ENCODE measurements at regions not wholly inside any gene's neighbourhood (a gene's known extent, or its start where the extent isn't known, plus 50 kb on each side); places are given as distances from the start of the nearest gene placed in this dataset.

DNA sequence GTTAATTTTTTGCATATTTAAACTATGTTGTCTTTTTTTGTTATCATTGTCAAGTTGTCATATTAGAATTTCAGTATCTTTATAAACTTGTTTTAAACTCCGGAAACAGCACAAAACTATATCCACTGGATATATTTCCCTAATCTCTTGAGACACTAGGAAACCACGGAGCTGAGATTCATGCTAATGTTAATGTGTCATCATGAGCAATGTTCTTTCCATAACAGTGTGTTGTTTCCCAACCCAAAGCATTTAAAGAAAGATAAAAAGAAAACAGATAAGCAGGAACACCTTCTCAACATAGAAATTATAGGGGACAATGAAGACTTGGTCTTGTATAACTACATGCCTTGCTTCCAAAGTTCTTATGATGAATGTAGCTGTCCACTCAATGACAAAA lies 626.2 kb upstream of the TMPRSS15 start:
- Histone ChIP-seq H3K9me3 (ENCODE audit: control insufficient read depth in 4 of 4, insufficient read depth in 3 of 4, low read length in 3 of 4) (no peaks in the 10 kb centered on the region), H3K27ac (ENCODE audit: low read depth in 1 of 2, low read length in 1 of 2) (no peak overlapping the region), H3K27me3 (ENCODE audit: control insufficient read depth in 3 of 3, insufficient read depth in 3 of 3, low read length in 2 of 3) (no peaks in the 10 kb centered on the region), H3K36me3 (ENCODE audit: control insufficient read depth in 4 of 4, insufficient read depth in 4 of 4, low read length in 4 of 4) (no peaks in the 10 kb centered on the region), H3K4me1 (ENCODE audit: control insufficient read depth in 5 of 5, insufficient read depth in 5 of 5, low read length in 5 of 5) (peaks cover 0 to 5% (median 0%) of the 10 kb centered on the region in 5 donors), H3K4me3 (no peak overlapping the region), H3K9ac (ENCODE audit: insufficient read depth in 1 of 2, low read length in 2 of 2) (no peak overlapping the region)
- DNase-seq (no peak), ATAC-seq (ENCODE audit: insufficient read depth, low FRiP score) (no peak)
- 70 to 84% methylated on average over 2 of the region's 2 CpGs for WGBS, 2 donors
- TF ChIP-seq, protein P1, sequence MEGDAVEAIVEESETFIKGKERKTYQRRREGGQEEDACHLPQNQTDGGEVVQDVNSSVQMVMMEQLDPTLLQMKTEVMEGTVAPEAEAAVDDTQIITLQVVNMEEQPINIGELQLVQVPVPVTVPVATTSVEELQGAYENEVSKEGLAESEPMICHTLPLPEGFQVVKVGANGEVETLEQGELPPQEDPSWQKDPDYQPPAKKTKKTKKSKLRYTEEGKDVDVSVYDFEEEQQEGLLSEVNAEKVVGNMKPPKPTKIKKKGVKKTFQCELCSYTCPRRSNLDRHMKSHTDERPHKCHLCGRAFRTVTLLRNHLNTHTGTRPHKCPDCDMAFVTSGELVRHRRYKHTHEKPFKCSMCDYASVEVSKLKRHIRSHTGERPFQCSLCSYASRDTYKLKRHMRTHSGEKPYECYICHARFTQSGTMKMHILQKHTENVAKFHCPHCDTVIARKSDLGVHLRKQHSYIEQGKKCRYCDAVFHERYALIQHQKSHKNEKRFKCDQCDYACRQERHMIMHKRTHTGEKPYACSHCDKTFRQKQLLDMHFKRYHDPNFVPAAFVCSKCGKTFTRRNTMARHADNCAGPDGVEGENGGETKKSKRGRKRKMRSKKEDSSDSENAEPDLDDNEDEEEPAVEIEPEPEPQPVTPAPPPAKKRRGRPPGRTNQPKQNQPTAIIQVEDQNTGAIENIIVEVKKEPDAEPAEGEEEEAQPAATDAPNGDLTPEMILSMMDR (IDR thresholded peaks at IDR 0.05; ENCODE audit: control extremely low read depth, extremely low read depth) = no peak

DNA sequence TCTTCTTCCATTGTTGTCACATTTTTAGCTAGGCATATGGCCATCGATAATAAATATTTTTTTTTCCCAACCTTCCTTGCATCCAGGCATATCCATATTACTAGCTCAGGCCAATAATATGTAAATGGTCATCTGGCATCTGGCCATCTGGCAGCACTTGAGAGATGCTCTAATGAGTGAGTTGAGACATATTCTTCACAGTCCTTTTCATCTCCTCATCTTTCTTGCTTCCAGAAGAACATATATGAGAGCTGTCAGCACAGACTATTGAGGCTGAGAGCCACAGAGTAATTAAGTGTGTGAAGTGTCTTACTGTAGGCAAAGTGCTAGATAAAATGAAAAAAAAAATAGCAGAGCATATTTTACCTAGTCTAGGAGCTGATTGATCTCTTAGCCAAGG lies 628.4 kb upstream of the TMPRSS15 start:
- ATAC-seq (ENCODE audit: insufficient read depth, low FRiP score) = no peak
- no peaks in the 10 kb centered on the region for H3K9me3 ChIP-seq (ENCODE audit: control insufficient read depth in 4 of 4, insufficient read depth in 3 of 4, low read length in 3 of 4)
- H3K27me3 ChIP-seq (ENCODE audit: control insufficient read depth in 3 of 3, insufficient read depth in 3 of 3, low read length in 2 of 3) = no peaks in the 10 kb centered on the region
- peaks cover 0 to 5% (median 0%) of the 10 kb centered on the region in 5 donors for H3K4me1 ChIP-seq (ENCODE audit: control insufficient read depth in 5 of 5, insufficient read depth in 5 of 5, low read length in 5 of 5)
- DNase-seq = peak; percentile 75 to 87 (median 79)
- H3K9ac ChIP-seq (ENCODE audit: insufficient read depth in 1 of 2, low read length in 2 of 2) = no peak overlapping the region
- no peak overlapping the region for H3K27ac ChIP-seq (ENCODE audit: low read depth in 1 of 2, low read length in 1 of 2)
- WGBS, 2 donors = 67 to 81% methylated on average over 1 of the region's 1 CpG
- H3K4me3 ChIP-seq = no peak overlapping the region
- TF ChIP-seq, protein P1 (IDR thresholded peaks at IDR 0.05; ENCODE audit: control extremely low read depth, extremely low read depth) = no peak
- no peaks in the 10 kb centered on the region for H3K36me3 ChIP-seq (ENCODE audit: control insufficient read depth in 4 of 4, insufficient read depth in 4 of 4, low read length in 4 of 4)

DNA sequence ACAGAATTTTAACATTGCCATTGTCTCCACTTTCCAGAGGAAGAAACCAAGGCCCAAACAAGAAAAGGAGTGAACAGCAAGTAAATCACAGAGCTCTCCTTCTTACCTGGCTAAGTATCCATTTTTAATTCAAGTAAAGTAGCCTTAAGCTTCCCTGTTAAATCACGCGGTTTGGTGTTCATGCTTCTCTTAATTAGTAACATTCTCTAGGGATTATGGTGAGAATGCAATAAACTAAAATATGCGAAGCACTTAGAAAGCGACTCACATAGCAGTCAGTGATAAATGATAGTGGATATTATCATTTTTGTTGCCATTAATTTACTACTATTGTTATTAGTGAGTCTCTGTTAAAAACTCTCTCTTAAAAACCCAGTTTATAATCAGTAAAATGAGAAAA lies 630.5 kb upstream of the TMPRSS15 start:
- Histone ChIP-seq H3K4me1 (ENCODE audit: control insufficient read depth in 5 of 5, insufficient read depth in 5 of 5, low read length in 5 of 5) (peaks cover 0 to 5% (median 0%) of the 10 kb centered on the region in 5 donors), H3K9ac (ENCODE audit: insufficient read depth in 1 of 2, low read length in 2 of 2) (no peak overlapping the region), H3K4me3 (no peak overlapping the region), H3K27ac (ENCODE audit: low read depth in 1 of 2, low read length in 1 of 2) (no peak overlapping the region), H3K9me3 (ENCODE audit: control insufficient read depth in 4 of 4, insufficient read depth in 3 of 4, low read length in 3 of 4) (no peaks in the 10 kb centered on the region), H3K36me3 (ENCODE audit: control insufficient read depth in 4 of 4, insufficient read depth in 4 of 4, low read length in 4 of 4) (no peaks in the 10 kb centered on the region), H3K27me3 (ENCODE audit: control insufficient read depth in 3 of 3, insufficient read depth in 3 of 3, low read length in 2 of 3) (no peaks in the 10 kb centered on the region)
- 88 to 91% methylated on average over 4 of the region's 4 CpGs for WGBS, 2 donors
- DNase-seq (no peak), ATAC-seq (ENCODE audit: insufficient read depth, low FRiP score) (no peak)
- TF ChIP-seq, protein P1 (IDR thresholded peaks at IDR 0.05; ENCODE audit: control extremely low read depth, extremely low read depth) = no peak

DNA sequence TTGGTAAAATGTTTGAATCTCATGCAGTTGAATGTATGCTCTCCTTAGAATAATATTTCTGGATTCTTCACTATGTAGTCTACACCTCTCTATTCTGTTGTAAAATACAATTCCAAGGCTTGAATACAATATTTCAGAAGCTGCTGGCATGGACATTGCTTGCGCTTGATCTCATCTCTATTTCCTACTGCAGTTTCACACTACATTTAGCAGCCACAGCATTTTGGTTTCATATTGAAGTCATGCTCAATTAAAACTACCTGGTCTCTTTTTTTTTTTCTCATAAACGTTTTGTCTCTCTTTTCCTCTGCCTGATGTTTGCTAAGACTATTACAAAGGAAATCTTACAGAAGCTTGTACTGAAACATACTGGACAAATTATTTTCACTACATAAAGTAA lies 631.0 kb upstream of the TMPRSS15 start:
- ATAC-seq (ENCODE audit: insufficient read depth, low FRiP score) (no peak), DNase-seq (no peak)
- Histone ChIP-seq H3K9me3 (ENCODE audit: control insufficient read depth in 4 of 4, insufficient read depth in 3 of 4, low read length in 3 of 4) (no peaks in the 10 kb centered on the region), H3K4me3 (no peak overlapping the region), H3K4me1 (ENCODE audit: control insufficient read depth in 5 of 5, insufficient read depth in 5 of 5, low read length in 5 of 5) (peaks cover 0 to 5% (median 0%) of the 10 kb centered on the region in 5 donors), H3K36me3 (ENCODE audit: control insufficient read depth in 4 of 4, insufficient read depth in 4 of 4, low read length in 4 of 4) (no peaks in the 10 kb centered on the region), H3K9ac (ENCODE audit: insufficient read depth in 1 of 2, low read length in 2 of 2) (no peak overlapping the region), H3K27me3 (ENCODE audit: control insufficient read depth in 3 of 3, insufficient read depth in 3 of 3, low read length in 2 of 3) (no peaks in the 10 kb centered on the region), H3K27ac (ENCODE audit: low read depth in 1 of 2, low read length in 1 of 2) (no peak overlapping the region)
- TF ChIP-seq, protein P1 (IDR thresholded peaks at IDR 0.05; ENCODE audit: control extremely low read depth, extremely low read depth) = no peak
- WGBS, 2 donors = 59 to 71% methylated on average over 2 of the region's 2 CpGs

Data from lung (tissue), 11 donors.